IPS DF 6.9 (cell line): ENCODE measurements at regions not wholly inside any gene's neighbourhood (a gene's known extent, or its start where the extent isn't known, plus 50 kb on each side); places are given as distances from the start of the nearest gene placed in this dataset.

Experiments
- DNase-seq: peaks from one replicate; pipeline ENCODE4 v3.0.0-alpha.2; 2013; ENCODE audit warnings: low read depth, low spot score
- H3K27ac ChIP-seq: one replicate; pipeline ENCODE4 v1.5.1; 2013; ENCODE audit warnings: low read length, control low read depth
- H3K27me3 ChIP-seq: 2 replicates; pipeline ENCODE4 v1.6.1; 2013; ENCODE audit warnings: mild to moderate bottlenecking, low read length; ENCODE audit not compliant: control insufficient read depth, insufficient read depth
- H3K36me3 ChIP-seq: 2 replicates; pipeline ENCODE4 v1.6.1; 2013; ENCODE audit warnings: low read length; ENCODE audit not compliant: control insufficient read depth, insufficient read depth
- H3K4me1 ChIP-seq: 2 replicates; pipeline ENCODE4 v1.6.1; 2013; ENCODE audit warnings: low read length; ENCODE audit not compliant: control insufficient read depth, insufficient read depth
- H3K4me3 ChIP-seq: 2 replicates; pipeline ENCODE4 v1.5.1; 2013; ENCODE audit warnings: mild to moderate bottlenecking, low read length
- H3K9me3 ChIP-seq: 2 replicates; pipeline ENCODE4 v1.6.1; 2013; ENCODE audit warnings: low read length, inconsistent platforms; ENCODE audit not compliant: control insufficient read depth, insufficient read depth
- WGBS: extraction: QIAGEN DNeasy Blood & Tissue Kit; methylation state at CpG from one replicate; pipeline ENCODE4 v1.1.7; 2013; ENCODE audit warnings: mixed read lengths, missing lambda C conversion rate; ENCODE audit not compliant: insufficient read length, insufficient coverage; 5-methylcytosine and 5-hydroxymethylcytosine counted together

DNA sequence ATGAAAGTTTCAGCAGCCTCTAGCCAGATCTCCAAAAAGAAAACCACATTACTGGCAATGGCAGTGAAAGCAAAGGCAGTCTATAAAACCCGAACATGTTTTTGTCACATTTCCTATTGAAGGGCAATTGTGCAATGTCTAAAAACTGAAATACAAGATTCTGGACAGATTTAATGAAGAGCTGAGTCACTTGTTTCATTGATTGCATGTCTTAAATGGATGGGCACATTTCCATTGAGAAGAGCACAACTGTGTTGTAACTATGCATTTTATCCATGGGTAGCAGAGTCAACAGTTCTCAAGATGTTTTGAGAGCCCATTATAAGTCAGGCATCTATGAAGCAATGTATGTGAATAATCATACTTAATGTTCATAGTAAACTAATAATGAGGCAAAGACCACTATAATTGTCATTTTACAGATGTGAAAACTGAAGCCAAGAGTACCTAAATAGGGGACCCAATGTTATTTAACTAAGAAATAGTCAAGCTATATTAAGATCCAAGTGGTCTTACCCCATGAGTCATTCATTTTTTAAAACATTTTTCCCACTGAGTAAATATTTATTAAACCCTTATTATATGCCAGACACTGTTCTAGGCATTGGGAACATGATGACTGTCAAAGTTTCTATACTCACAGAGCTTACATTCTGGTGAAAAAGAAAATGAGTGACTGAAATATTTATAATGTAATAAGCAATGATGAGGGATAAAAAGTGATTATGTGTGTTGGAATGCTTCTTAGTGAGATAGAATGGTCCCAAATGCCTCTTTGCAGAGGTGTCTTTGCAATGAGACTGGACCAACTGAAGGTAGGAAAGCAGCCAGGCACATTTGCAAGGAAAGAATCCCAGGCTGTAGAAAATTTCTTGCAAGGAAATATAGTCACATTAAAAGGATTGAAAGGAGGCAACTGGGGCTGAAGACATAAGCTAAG, 818.9 kb upstream of the ACVR2A start:
- no peaks in the 10 kb centered on the region for H3K9me3 ChIP-seq
- no peak overlapping the region for H3K27ac ChIP-seq
- no peak overlapping the region for H3K4me3 ChIP-seq
- no CpG with 5 or more reads among the region's 1 CpG for WGBS
- no peak for DNase-seq
- H3K36me3 ChIP-seq: no peaks in the 10 kb centered on the region
- no peaks in the 10 kb centered on the region for H3K4me1 ChIP-seq
- H3K27me3 ChIP-seq: no peaks in the 10 kb centered on the region

GRCh38 chr2:147019311-147019710, 825.5 kb upstream of the ACVR2A start:
- H3K36me3 ChIP-seq: no peaks in the 10 kb centered on the region
- H3K27me3 ChIP-seq: no peaks in the 10 kb centered on the region
- H3K27ac ChIP-seq: no peak overlapping the region
- no peak overlapping the region for H3K4me3 ChIP-seq
- no CpG with 5 or more reads among the region's 3 CpGs for whole genome bisulfite sequencing
- no peaks in the 10 kb centered on the region for H3K4me1 ChIP-seq
- DNase-seq: no peak
- H3K9me3 ChIP-seq: no peaks in the 10 kb centered on the region

DNA sequence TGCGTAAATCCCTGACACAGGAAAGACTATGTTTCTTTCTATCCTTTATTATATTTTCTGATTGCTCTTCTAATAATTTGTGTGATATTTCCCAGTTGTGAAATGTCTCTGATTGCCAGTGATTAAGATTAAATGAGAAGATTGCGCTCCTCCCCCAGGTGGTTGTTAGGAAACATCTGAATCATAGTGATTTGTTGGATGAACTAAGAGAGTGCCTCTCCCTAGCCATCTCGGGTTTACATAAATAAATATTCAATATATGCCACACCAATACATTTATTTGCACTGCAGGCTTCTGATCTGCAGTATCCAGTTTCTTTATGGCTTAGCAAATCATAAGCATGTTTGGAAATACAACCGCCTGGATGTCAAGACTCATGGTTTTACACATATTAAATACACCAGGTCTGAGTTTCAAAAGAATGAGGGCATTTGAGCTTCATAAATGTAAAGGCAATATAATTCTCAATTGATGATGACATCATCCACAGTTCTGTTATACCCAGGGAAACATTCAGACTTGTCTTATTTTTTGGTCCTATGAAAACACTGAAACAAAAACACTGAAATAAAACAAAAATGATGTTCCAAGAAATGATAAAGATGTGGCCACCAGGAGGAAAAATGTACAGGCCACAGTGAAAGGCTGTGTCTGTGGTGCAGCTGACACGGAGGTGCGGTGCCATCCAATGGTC, 826.7 kb upstream of the ACVR2A start:
- Histone ChIP-seq H3K9me3 (no peaks in the 10 kb centered on the region), H3K4me3 (no peak overlapping the region), H3K27ac (no peak overlapping the region), H3K36me3 (no peaks in the 10 kb centered on the region), H3K4me1 (no peaks in the 10 kb centered on the region), H3K27me3 (no peaks in the 10 kb centered on the region)
- WGBS: no CpG with 5 or more reads among the region's 6 CpGs
- DNase-seq: no peak

GRCh38 chr2:147016181-147016580, 828.6 kb upstream of the ACVR2A start:
- H3K4me3 ChIP-seq: no peak overlapping the region
- no peaks in the 10 kb centered on the region for H3K27me3 ChIP-seq
- no peaks in the 10 kb centered on the region for H3K9me3 ChIP-seq
- DNase-seq: no peak
- H3K36me3 ChIP-seq: no peaks in the 10 kb centered on the region
- no peak overlapping the region for H3K27ac ChIP-seq
- H3K4me1 ChIP-seq: no peaks in the 10 kb centered on the region
- WGBS: no CpG with 5 or more reads among the region's 1 CpG

DNA sequence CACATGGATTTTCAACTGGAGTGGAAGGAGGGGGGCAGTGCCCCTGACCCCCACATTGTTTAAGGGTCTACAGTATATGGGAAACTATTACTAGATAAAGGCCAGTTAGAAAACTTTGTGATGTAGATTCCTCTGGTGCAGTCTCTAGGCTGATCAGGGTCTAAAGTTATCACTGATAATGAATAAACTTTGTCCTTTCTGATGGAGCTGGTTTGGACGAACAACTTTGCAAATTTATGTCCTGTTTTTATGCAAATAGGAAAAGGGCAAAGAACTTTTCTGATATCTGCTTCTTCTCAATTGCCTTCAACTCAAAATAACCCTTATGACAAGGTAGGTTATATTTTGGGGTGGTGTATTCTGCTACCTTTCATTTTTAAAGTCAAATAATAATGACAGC, 829.2 kb upstream of the ACVR2A start:
- Histone ChIP-seq H3K4me1 (no peaks in the 10 kb centered on the region), H3K9me3 (no peaks in the 10 kb centered on the region), H3K4me3 (no peak overlapping the region), H3K36me3 (no peaks in the 10 kb centered on the region), H3K27me3 (no peaks in the 10 kb centered on the region), H3K27ac (no peak overlapping the region)
- WGBS: no CpG with 5 or more reads among the region's 1 CpG
- no peak for DNase-seq

DNA sequence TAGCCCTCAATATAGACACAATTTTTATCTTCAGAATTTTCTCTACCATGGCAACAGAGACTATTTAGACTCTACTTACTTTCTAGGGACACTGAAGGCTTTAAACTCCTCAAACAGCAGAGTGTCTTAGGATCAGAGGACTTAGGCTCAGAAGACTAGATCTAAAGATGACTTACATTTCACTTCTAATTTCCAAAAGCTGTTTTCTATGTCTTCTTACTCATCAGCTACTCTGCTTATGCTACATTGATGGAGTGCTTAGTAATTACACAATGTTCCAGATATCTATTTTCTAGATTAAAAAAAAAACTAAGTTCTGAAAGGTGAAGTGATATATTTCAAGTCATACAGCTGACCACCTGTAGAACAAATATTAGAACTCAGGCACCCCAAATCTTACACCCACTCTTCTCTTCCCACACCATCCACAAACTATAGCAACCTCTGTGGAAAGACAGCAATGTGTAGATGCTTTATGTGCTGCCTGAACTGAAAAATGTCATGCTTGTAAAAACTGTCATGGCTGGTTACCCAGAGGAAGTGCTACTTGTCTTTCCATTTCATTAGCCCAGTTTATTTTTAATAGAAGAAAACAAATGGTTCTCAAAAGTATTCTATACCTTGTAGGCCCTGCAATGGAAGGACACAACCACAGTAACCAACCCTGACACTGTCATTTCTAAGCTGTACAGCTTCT, 831.0 kb upstream of the ACVR2A start:
- no peaks in the 10 kb centered on the region for H3K27me3 ChIP-seq
- no peaks in the 10 kb centered on the region for H3K4me1 ChIP-seq
- H3K27ac ChIP-seq: no peak overlapping the region
- H3K9me3 ChIP-seq: no peaks in the 10 kb centered on the region
- no peaks in the 10 kb centered on the region for H3K36me3 ChIP-seq
- no peak overlapping the region for H3K4me3 ChIP-seq
- no peak for DNase-seq

- no peaks in the 10 kb centered on the region for H3K27me3 ChIP-seq
- DNase-seq: no peak
- no CpG with 5 or more reads among the region's 2 CpGs for WGBS
- H3K9me3 ChIP-seq: no peaks in the 10 kb centered on the region
- H3K4me3 ChIP-seq: no peak overlapping the region
- no peaks in the 10 kb centered on the region for H3K36me3 ChIP-seq
- H3K27ac ChIP-seq: no peak overlapping the region
- H3K4me1 ChIP-seq: no peaks in the 10 kb centered on the region
Observed at GRCh38 chr2:147008481-147008880, 836.3 kb upstream of the ACVR2A start.

DNA sequence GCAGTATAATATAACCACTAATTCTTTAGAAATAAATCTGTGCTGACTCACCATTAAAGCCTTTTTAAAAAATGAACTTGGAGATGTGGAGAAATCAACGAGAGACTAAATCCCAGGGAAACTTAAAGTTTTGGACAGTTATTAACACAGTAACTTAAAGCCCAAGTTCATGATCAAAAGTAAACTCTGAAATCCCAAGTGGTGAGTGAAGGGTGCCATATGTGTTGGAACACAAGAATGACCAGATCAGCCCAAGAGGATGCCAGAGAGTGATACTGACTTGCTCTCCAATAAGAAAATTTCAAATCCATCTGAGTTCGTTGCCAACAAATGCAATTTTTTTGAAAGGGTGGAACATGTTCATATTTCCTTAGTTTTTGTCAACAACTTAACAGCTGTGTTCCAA, 838.1 kb upstream of the ACVR2A start:
- H3K27me3 ChIP-seq: no peaks in the 10 kb centered on the region
- H3K36me3 ChIP-seq: no peaks in the 10 kb centered on the region
- no peaks in the 10 kb centered on the region for H3K4me1 ChIP-seq
- H3K27ac ChIP-seq: no peak overlapping the region
- DNase-seq: no peak
- no peak overlapping the region for H3K4me3 ChIP-seq
- no CpG with 5 or more reads among the region's 2 CpGs for WGBS
- no peaks in the 10 kb centered on the region for H3K9me3 ChIP-seq

GRCh38 chr2:147003081-147003480, 841.7 kb upstream of the ACVR2A start:
- H3K36me3 ChIP-seq: no peaks in the 10 kb centered on the region
- H3K4me1 ChIP-seq: no peaks in the 10 kb centered on the region
- DNase-seq: no peak
- H3K27ac ChIP-seq: no peak overlapping the region
- no peaks in the 10 kb centered on the region for H3K9me3 ChIP-seq
- no peaks in the 10 kb centered on the region for H3K27me3 ChIP-seq
- WGBS: no CpG with 5 or more reads among the region's 2 CpGs
- H3K4me3 ChIP-seq: no peak overlapping the region

- no peak overlapping the region for H3K27ac ChIP-seq
- no CpG with 5 or more reads among the region's 1 CpG for WGBS
- no peak overlapping the region for H3K4me3 ChIP-seq
- H3K27me3 ChIP-seq: no peaks in the 10 kb centered on the region
- H3K4me1 ChIP-seq: no peaks in the 10 kb centered on the region
- H3K9me3 ChIP-seq: no peaks in the 10 kb centered on the region
- no peaks in the 10 kb centered on the region for H3K36me3 ChIP-seq
- DNase-seq: no peak
Observed at GRCh38 chr2:147002256-147002655, 842.6 kb upstream of the ACVR2A start.
